MCF 10A (cell line): ENCODE measurements at regions not wholly inside any gene's neighbourhood (a gene's known extent, or its start where the extent isn't known, plus 50 kb on each side); places are given as distances from the start of the nearest gene placed in this dataset.

Experiments
- BruUV-seq: library from RNA; stranded (reverse); fragments of 400-500 nt; replicated peaks from 2 replicates; lab custom pipeline; 2021; lab: Mats Ljungman, UMichigan
- CTCF ChIA-PET: fragments of 300-600 bp; sonication (Branson Sonifier 250); formaldehyde crosslinking; extraction: SDS; loops from one replicate; lab custom pipeline; 2021; ENCODE audit warnings: antibody characterized with exemption, inconsistent platforms; lab: Yijun Ruan, JAX
- POLR2A ChIA-PET: fragments of 300-600, 350-650 bp; sonication (Branson Sonifier 250); formaldehyde crosslinking; extraction: SDS; loops from one replicate; lab custom pipeline; 2020; ENCODE audit warnings: antibody characterized with exemption, inconsistent platforms; lab: Yijun Ruan, JAX
- DNase-seq: peaks from one replicate; pipeline ENCODE4 v3.0.0-alpha.2; 2018; ENCODE audit not compliant: unreplicated experiment
- H3K27ac Mint-ChIP-seq: one replicate; pipeline ENCODE4 v1.8.0; 2022; ENCODE audit warnings: mild to moderate bottlenecking, low read depth, mixed read lengths; ENCODE audit not compliant: unreplicated experiment
- H3K27me3 Mint-ChIP-seq: one replicate; pipeline ENCODE4 v1.8.0; 2022; ENCODE audit warnings: mixed read lengths; ENCODE audit not compliant: insufficient read depth, unreplicated experiment
- H3K36me3 Mint-ChIP-seq: one replicate; pipeline ENCODE4 v1.8.0; 2022; ENCODE audit warnings: mild to moderate bottlenecking, moderate library complexity, mixed read lengths; ENCODE audit not compliant: insufficient read depth, unreplicated experiment
- H3K4me1 Mint-ChIP-seq: one replicate; pipeline ENCODE4 v1.8.0; 2022; ENCODE audit warnings: mixed read lengths; ENCODE audit not compliant: insufficient read depth, unreplicated experiment
- H3K4me3 Mint-ChIP-seq: one replicate; pipeline ENCODE4 v1.8.0; 2022; ENCODE audit warnings: mild to moderate bottlenecking, moderate library complexity, mixed read lengths; ENCODE audit not compliant: unreplicated experiment
- H3K9me3 Mint-ChIP-seq: one replicate; pipeline ENCODE4 v1.8.0; 2022; ENCODE audit warnings: mixed read lengths; ENCODE audit not compliant: unreplicated experiment
- CTCF ChIP-seq: fragments of 200-600 bp; IDR thresholded peaks from one replicate; pipeline ENCODE4 v1.8.0; 2022; ENCODE audit warnings: antibody characterized with exemption, mild to moderate bottlenecking; ENCODE audit not compliant: unreplicated experiment
- intact Hi-C: fragments of 100-400 bp; cut with micrococcal nuclease; formaldehyde crosslinking; loops from 2 replicates; pipeline ENCODE4 v1.14.1; 2022

GRCh38 chr3:39748763-39749162 lies 60.6 kb upstream of the MYRIP start:
- no TSS peak for BruUV-seq
- H3K4me1 Mint-ChIP-seq = peaks cover 10% of the 10 kb centered on the region

GRCh38 chr3:39750712-39751111 lies 58.7 kb upstream of the MYRIP start:
- no peak for TF ChIP-seq CTCF
- CTCF ChIA-PET = no interaction called here
- H3K36me3 Mint-ChIP-seq = no peaks in the 10 kb centered on the region
- no peak for DNase-seq
- no peaks in the 10 kb centered on the region for H3K27me3 Mint-ChIP-seq
- H3K4me1 Mint-ChIP-seq = peaks cover 10% of the 10 kb centered on the region
- H3K9me3 Mint-ChIP-seq = no peaks in the 10 kb centered on the region
- POLR2A ChIA-PET = no interaction called here
- H3K4me3 Mint-ChIP-seq = no peak overlapping the region
- BruUV-seq = no TSS peak
- no peak overlapping the region for H3K27ac Mint-ChIP-seq
- intact Hi-C loops = no loop called here

More at GRCh38 chr3:39748763-39749162, 60.6 kb upstream of the MYRIP start:
- Mint-ChIP-seq H3K27me3 (no peaks in the 10 kb centered on the region), H3K36me3 (no peaks in the 10 kb centered on the region), H3K4me3 (no peak overlapping the region), H3K27ac (no peak overlapping the region), H3K9me3 (no peaks in the 10 kb centered on the region)
- POLR2A ChIA-PET = interaction anchor here (0.6 kb wide), 1 partner anchor 431 kb away, joined by 3 read pairs; no protein-coding TSS in a partner anchor
- TF ChIP-seq CTCF = no peak
- intact Hi-C loops = no loop called here
- CTCF ChIA-PET = interaction anchor here (0.6 kb wide), 3 partner anchors 37 to 430 kb away, joined by 3 read pairs; no protein-coding TSS in a partner anchor
- no peak for DNase-seq

GRCh38 chr3:39751286-39751685 lies 58.1 kb upstream of the MYRIP start:
- Mint-ChIP-seq H3K4me1 (peaks cover 10% of the 10 kb centered on the region), H3K4me3 (no peak overlapping the region), H3K36me3 (no peaks in the 10 kb centered on the region), H3K27ac (no peak overlapping the region), H3K9me3 (no peaks in the 10 kb centered on the region), H3K27me3 (no peaks in the 10 kb centered on the region)
- intact Hi-C loops = no loop called here
- CTCF ChIA-PET = no interaction called here
- POLR2A ChIA-PET = no interaction called here
- BruUV-seq = no TSS peak
- TF ChIP-seq CTCF = no peak
- no peak for DNase-seq

- H3K4me1 Mint-ChIP-seq = peaks cover 10% of the 10 kb centered on the region
- POLR2A ChIA-PET = no interaction called here
- intact Hi-C loops = no loop called here
- TF ChIP-seq CTCF = no peak
- peak; percentile 5 for DNase-seq
- no peaks in the 10 kb centered on the region for H3K36me3 Mint-ChIP-seq
- no peaks in the 10 kb centered on the region for H3K27me3 Mint-ChIP-seq
- H3K9me3 Mint-ChIP-seq = no peaks in the 10 kb centered on the region
- BruUV-seq = no TSS peak
- H3K27ac Mint-ChIP-seq = no peak overlapping the region
- CTCF ChIA-PET = interaction anchor here (0.5 kb wide), 2 partner anchors 254 to 576 kb away, joined by 4 read pairs; no protein-coding TSS in a partner anchor
- no peak overlapping the region for H3K4me3 Mint-ChIP-seq
Measured at GRCh38 chr3:39752019-39752637, 57.3 kb upstream of the MYRIP start.
